ENCODE measurements at regions not wholly inside any gene's neighbourhood (a gene's known extent, or its start where the extent isn't known, plus 50 kb on each side); places are given as distances from the start of the nearest gene placed in this dataset.

DNA sequence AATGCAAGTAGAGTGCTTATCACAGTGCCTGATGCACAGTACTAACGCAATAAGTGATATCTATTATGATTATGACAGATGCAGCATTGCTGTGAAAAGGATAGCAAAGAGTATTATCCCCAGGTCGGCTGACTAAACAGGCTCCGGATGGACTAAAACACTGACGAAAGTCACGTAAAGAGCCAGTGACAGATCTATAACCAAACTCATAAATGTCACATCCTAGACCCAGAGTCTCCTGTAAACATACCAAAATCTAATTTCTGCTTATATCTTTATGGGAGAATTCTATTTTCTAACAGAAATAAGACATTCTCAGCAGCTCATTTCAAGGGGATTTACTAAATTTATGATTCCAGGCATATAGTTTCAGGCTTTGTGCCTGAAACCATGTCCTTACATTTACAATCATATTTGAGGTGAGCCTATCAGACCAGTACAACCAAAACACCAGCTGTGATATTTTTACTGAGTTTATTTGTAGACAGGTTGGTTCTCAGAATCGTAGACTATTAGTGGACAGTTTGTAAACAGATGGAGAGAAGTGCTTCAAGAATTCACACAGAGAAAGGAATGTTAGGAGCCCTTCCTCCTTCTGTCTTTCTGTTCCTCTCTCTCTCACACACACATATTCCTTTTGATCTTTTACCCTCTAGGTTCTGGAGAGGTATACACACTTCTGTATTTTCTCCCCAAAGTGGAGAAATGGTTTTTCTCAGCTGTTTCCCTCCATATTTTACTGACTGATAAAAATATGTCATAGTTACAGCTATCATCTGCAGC lies 52.4 kb upstream of the WDR26 start:
- no peak for DNase-seq (ENCODE audit: low spot score)

GRCh38 chr1:224488806-224489499 lies 54.4 kb upstream of the WDR26 start:
- DNase-seq (ENCODE audit: low spot score), result no peak

DNA sequence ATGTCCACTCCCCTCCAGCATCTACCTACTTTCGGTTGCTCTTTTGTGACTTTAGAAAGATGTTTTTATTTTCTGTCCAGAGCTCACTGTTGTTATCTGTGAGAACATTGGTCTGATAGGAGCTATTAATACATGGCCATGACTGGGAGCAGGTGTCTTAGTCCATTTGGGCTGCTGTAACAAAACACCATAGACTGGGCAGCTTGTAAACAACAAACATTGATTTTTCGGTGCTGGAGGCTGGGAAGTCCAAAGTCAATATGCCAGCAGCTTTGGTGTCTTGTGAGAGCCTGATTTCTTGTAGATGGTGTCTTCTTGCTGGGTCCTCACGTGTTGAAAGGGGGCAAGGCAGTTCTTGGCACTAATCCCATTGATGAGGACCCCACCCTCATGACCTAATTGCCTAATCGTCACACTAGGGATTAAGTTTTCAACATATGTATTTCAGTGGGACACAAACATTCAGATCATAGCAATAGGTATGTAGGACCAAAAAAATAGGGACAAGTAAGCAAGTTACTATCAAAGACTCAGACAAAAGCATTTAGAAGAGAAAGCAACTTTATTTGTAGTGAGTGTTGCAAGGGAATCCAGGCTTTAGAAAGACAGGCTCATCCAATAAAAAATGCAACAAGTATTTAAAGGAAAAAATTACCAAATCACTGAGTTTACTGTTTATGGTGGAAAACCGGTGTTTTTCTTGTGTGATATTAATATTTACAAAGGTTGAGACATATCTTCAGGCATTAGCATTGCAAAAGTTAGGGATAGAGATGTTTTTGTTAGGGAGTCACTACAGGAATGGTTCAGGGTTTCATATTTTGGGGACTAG lies 55.2 kb upstream of the WDR26 start:
- no peak for DNase-seq (ENCODE audit: low spot score)

DNA sequence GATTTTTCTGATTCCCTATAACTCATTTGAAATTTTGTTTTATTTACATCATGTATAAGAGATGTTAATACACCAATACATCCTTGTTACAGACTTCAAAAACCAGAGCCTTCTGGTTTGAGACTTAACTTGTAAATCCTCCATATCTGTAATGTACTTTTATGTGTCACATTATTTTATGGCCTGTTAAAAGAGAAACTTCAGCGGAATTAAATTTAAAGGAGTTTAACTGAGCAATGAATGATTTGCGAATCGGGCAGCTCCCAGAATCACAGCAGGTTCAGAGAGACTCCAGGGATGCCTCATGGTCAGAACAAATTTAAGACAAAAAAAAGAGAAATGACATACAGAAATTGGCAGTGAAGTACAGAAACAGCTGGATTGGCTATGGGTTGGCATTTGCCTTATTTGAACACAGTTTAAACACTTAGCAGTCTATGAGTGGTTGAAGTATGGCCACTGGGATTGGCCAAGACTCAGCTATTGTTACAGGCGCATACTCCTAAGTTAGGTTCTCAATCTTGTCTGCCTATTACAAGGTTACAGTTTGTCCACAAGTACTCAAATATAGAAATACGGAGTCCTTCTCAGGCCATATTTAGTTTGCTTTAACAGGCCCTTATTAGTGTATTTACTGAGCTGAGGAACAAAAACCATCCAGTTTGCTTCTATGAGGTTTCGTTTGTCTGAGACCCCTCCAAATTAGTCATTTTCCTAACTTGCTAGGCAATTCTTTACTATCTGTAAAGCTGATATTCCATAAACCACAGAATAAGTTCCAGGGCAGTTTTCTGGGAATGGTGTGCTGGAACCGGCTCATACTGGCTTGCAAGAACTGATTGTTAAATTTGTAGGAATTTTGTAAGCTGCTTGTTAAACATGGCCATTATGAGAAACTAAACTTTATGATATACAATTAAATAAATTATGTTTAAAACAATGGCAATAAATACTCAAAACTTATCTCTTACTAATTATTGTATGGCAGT lies 56.2 kb upstream of the WDR26 start:
- DNase-seq (ENCODE audit: low spot score), result no peak

DNA sequence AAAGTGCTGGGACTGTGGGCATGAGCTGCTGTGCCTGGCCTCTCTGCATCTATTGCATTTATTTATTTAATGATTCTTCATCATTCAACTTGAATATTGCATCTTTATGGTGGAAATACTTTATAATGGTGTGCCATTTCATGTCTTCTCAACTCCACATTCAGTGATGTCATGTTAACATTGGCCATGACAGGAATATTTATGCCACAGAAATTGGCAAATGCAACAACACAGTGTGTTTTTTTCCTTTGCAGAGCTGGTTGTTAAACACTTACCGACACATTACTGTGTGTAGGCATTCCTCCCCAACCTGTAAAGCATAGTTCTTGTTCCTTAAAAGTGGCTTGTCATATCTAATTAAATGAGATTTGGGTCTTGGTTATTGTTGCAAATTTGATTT lies 57.4 kb upstream of the WDR26 start:
- no peak for DNase-seq (ENCODE audit: low spot score)

DNA sequence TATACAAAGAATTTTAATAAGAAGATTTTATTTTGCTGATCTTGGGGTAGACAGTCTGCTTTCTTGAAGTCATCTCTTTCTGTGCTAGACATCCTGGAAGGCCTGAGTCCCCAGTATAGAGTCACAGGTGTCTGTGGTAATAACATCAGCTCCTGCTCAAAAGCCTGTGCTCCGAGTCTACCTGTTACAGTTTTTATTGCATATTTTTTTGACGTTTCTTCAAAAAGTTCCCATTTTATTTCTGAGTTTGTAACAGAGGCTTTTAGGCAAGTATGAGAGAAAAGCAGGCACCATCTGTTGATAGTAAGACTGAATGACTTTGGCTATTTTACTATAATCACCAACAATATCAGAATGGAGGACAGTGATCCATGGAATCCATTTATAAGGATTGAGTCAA lies 58.0 kb upstream of the WDR26 start:
- no peak for DNase-seq (ENCODE audit: low spot score)

DNA sequence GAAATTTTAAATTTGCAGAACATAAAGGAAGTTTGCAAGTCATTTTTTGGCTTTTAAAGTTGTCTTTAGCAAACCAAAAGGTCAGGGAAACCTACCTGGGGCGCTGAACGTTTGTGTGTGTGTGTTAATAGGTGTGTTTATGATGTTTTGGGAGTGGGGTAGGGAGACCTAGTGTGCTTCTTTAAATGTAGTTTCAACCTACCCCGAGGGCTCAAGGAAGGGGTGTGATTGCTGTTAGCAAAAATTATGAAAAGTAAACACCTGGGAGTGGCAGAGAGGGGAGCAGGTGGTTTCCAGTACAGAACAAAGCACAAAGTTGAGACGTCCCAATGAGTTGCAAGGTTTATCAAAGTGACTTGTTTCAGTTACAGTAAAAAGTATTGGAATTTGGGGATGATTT lies 58.7 kb upstream of the WDR26 start:
- DNase-seq (ENCODE audit: low spot score), result no peak

DNA sequence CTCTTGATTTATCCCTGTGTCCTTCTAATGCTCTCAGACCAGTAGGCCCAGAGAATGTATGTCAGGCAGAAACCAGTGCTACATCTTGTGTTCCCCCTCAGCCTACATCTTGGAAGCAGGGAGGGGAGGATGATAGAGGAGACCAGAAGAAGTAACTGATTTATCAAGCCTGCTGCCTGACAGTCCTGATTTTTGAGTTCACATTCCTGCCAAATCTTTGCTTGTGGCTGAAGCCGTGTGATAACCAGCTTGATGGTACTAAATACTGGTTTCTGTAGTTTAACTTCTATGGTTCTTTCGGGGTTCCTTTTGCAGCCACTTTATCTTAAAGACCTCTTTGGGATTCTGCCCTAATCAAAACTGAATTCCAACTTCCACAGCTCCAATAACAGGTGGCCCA lies 59.7 kb upstream of the WDR26 start:
- DNase-seq (ENCODE audit: low spot score), result no peak

- no peak for DNase-seq (ENCODE audit: low spot score)
Observed at GRCh38 chr1:224495866-224496265, 61.3 kb upstream of the WDR26 start.

DNA sequence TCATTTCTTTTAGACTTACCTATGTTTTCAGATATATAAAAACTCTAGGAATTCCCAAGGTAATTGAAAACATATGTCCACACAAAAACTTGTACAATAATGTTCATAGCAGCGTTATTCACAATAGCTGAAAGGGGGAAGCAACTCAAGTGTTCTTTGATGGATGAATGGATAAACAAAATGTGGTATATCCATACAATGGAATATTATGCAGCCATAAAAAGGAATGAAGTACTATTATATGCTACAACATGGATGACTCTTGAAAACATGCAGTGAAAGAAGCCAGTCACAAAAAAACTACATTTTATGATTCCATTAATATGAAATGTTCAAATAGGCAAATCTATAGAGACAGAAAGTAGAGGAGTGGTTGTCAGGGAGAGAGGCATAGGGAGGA lies 62.2 kb upstream of the WDR26 start:
- no peak for DNase-seq (ENCODE audit: low spot score)

- peak; percentile 62 for DNase-seq (ENCODE audit: low spot score)
Observed at GRCh38 chr1:224497714-224498573, 63.3 kb upstream of the WDR26 start.

DNA sequence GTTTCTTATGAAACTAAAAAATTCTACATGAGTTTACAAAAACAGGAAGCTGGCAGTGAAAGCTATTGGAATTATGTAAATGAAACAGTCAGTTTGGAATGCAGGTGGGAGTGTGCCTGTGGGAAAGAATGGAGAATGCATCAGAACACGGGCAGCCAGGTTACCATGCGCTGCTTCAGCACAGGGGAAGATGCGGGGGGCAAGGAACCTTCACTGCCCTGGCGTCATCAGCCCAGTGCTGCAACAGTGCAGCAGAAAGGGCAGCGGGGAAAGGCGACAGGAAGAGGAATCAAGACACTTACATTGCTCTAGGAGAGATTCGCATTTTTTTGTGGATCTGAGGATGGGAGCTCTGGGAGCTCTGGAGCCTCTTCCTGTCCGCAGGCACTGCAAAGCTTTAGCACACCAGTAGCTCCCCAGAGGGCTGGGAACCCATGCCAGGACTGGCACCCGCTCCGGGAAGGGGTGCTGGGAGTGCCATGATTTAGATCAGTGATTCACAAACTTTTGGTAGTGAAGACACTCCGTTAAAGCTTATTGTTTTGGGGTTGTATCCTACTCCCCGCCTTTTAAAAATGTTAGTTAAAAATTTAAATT lies 64.1 kb upstream of the WDR26 start:
- no peak for DNase-seq (ENCODE audit: low spot score)

DNA sequence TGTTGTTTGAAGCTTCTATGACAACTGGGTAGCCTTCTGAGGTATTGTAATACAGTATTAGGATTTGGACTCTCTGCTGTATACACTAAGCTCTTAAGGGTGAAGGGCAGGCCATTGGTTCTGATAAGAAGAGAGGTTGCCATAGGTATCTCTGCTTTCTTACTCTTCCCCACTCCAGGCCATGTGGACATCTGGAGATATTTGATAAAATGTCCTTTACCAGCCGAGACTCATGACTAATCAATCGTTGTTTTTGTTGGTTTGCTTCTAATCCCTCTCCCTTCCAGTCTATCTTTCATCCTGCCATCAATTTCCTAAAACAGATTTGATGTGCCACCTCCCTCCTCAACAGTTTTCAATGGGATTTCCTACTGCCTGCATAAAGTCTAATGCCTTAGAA lies 64.6 kb upstream of the WDR26 start:
- no peak for DNase-seq (ENCODE audit: low spot score)

- DNase-seq (ENCODE audit: low spot score), result no peak
Observed at GRCh38 chr1:224500796-224501195, 66.2 kb upstream of the WDR26 start.

GRCh38 chr1:224501836-224502235 lies 67.2 kb upstream of the WDR26 start:
- DNase-seq (ENCODE audit: low spot score), result no peak

DNA sequence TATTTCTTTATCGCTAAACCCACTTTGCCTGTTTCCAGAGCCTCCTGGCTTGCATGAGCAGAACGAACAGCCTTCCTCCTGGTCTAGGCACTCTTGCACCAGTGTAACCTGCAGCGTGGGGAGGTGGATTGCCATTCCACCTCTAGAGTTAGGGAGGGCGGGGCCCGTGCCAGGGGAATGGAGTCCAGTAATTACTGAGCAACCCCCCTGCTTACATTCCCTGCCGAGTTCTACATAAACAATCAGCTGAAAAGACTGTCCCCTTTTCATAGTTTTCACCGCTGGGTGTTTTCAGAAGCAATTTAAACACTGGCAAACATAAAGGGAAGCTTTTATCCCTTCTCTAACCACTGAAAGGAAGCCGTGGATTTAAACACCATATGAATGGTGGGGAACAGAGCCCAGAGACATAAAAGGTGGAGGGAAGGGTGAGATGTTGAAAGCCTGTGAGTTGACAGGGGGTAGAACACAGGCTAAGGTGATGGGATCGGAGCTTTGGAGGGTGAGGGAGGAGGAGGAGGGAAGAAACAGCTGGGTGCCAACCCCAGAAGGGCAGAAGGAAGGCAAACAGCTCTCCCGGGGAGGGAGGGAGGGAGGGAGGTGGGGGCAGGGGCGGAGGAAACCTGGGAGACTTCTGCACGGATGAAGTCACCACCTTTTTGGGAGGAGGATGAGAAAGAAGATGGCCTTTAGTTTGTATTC lies 68.0 kb upstream of the WDR26 start:
- no peak for DNase-seq (ENCODE audit: low spot score)

- no peak for DNase-seq (ENCODE audit: low spot score)
Observed at GRCh38 chr1:224503161-224504118, 68.8 kb upstream of the WDR26 start.

GRCh38 chr1:224504297-224505041 lies 69.9 kb upstream of the WDR26 start:
- DNase-seq (ENCODE audit: low spot score), result no peak
